GM19240 (cell line): ENCODE measurements at regions not wholly inside any gene's neighbourhood (a gene's known extent, or its start where the extent isn't known, plus 50 kb on each side); places are given as distances from the start of the nearest gene placed in this dataset.
"Not testable (repeated sequence)": the region's sequence is repeated elsewhere in the genome, so short reads cannot be mapped to it uniquely, and the experiment has no call there.

Experiments
- DNase-seq: peaks from one replicate; pipeline ENCODE4 v3.0.0; 2011; ENCODE audit warnings: low spot score; ENCODE audit not compliant: insufficient read length

DNA sequence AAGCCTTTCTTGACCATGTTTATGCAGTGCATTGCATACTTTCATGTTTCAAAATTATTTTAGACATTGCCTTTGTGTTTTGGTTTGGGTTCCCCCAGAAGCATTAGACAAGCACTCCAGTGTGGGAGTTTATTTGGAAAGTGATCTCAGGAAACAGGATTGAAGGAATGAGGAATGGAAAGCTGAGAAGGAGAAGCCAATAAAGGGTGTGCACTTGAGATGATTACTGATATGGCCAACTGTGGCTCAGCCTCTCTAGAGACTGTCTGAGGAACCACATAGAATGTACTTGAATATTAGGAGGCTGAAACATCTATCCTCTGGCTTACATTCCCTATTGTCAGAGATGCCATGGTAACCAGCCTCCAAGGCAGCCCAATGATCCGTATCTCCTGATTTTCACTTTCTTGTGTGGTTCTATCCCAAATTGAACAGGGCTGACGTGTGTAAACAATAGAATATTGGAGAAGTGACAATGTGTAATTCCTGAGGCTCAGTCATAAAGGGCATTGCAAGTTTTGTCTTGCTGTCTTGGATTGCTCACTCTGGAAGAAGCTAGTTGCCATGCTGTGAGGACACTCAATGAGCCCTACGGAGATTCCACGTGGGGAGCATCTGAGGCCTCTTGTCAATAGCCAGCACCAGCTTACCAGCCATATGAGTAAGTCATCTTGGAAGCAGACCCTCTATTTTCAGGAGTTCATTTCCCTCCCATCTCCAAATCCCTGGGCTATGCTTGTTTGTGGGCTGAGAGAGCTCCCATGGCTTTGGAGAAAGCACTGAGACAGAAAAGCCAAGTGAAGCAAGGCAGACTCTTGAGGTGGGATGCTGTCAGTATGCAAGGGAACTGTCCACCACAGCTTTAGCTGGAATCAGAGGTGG, 84.7 kb downstream of the SCN11A start:
- no peak for DNase-seq

DNA sequence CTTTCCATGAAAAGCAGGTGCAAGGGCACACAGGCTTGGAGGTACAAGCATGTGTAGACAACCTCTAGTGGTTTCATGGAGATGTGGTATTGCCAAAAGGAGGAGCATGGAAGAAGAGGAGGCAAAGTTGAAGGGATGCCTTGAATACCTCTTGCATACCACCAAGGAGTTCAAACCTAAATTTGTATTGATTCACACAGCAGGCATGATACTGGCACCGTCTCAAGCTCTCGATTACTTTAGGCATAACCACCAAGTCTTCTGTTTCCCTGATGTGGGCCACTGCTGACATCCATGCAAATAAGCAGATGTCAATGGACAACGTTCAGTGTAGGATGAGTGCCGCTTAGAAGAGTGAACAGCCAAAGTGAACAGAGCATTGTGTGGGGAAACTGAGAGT, 87.1 kb downstream of the SCN11A start:
- DNase-seq: no peak

DNA sequence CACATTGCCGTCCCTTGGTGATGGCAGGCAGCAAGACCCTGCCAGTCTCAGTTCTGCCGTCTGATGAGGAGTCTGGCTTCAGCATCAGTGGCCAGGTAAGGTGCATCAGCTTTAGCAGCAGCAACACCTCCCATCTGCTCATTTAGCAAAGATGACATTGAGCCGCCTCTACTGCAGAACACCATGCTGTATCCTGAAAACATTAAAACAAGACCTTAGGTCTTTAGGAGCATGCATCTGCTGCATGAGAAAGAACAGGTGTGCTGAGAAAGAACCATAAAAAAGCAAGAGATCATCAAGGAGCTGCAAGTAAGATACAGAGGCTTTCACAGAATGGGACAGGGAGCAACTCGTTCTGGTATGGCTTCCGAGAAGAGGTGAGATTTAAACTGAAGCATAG, 87.5 kb downstream of the SCN11A start:
- no peak for DNase-seq

DNA sequence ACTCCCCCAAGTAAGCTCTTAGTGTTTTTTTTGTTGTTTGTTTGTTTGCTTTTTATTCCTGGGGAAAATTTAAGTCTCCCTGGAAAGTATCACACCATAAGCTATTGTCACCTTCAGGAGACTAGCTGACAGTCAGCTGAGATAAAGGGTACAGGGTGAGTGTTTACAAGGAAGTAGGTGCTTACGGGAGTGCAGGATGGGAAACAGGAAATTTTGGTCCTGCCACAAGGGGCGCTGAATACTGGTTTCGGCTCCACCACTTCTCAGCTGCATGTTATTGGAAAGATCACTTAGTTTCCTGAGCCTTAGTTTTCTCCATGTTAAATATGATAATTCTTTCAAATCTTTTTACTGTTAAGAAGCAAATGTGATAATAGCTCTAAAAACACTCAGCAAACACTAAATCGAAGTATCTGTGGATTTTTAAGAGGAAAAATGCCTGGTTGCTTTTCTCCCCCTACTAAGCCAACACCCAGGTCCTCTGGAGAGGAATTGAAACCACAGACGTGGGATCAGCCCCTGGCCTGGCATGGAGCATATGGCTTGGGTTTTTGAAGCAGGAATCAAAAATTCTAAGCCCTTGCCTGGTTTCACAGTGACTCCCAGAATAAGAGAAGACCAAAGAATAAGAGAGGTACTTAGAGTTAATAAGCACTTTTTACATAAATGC, 90.7 kb downstream of the SCN11A start:
- no peak for DNase-seq

DNA sequence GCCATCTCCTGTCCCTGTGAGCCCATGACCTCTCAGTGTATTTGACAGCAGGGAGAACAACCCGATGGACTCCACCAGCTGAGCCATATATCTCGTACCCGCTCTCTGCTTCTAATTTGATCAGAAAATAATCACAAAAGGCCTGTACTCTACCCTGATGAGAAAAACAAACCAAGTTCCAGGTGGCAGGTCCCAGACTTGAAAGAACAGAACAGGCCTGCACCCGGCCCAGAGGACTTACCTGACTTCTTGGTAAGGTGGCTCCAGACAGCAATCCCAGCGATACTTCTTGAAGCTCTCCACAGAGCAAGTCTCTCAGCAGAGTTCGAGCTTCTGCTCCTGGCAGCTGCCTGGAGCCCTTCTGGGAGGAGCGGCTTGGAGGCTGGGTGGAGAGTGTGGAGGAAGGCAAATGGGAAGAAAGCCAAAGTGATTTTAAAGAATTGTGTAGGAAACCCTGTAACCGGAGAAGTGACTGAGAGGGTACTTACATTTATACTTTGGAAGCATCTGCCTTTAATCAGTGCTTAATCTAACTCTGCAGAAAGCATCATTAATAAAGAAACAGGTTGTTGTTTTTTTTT, 91.6 kb downstream of the SCN11A start:
- DNase-seq: no peak

DNA sequence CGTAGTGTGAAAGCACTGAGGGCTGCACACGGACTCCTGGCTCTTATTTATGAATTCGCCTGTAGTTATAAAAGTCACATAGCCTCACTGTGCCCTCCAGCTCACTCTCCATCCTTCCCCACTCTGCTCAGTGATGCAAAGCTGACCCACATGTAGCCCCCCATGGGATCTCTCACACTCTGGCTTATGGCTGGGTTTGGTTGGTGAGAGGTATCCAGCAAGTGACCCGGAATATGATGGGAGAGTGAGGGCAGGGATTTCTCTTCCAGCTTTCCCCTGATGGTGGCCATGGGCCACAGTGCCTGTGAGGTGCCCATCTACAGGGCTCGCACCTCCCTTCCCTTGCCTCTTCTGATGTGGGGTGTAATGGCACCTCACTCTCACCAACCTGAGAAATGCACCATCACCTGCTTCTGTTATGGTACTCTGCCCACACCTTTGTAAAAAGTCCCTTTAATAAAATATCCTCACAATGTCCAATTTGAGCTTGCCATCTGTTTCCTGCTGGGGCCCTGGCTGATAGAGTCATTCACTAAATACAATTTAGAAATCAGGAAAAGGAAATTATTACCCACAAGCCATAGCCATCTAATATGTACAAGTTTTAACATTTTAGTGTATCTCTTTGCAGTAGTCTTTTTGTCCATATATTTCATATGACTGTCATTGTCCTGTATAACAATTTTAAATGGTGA, 93.6 kb downstream of the SCN11A start:
- DNase-seq: no peak

DNA sequence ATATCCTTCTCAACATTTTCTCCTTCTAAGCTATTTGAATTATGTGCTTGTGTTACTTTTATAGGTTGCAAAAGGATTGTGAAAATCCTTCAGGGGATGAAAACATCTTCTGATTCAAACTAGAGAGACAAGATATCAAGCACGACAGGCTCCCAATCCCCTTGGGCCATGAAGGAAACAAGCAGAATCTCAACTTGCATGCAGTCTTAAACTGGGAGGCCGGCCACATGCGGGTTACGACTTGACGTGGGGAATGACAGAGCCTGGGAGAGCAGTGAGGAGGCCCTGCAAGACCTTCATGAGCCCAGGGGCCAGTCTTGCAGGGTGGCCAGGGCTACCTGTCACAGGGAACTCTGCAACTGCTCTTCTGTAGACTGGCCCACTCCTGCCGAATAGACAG, 94.4 kb downstream of the SCN11A start:
- no peak for DNase-seq

DNA sequence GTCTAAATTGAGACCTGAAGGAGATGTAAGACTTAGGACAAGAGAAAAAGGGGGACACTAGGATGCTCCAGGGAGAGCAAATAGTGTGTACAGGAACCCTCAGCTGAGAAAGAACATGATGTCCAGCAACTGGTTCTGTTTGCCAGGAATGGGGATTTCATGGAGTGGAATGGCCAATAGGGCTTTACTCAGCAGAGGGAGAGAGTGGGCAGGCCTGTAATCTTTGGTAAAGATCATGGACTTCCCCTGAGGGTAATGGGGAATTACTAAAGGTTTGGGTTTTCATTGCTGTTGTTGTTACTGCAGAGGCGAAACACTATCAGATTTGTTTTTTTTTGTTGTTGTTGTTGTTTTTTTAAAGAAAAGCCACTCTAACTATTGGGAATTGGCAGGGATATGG, 99.0 kb downstream of the SCN11A start:
- DNase-seq: no peak

DNA sequence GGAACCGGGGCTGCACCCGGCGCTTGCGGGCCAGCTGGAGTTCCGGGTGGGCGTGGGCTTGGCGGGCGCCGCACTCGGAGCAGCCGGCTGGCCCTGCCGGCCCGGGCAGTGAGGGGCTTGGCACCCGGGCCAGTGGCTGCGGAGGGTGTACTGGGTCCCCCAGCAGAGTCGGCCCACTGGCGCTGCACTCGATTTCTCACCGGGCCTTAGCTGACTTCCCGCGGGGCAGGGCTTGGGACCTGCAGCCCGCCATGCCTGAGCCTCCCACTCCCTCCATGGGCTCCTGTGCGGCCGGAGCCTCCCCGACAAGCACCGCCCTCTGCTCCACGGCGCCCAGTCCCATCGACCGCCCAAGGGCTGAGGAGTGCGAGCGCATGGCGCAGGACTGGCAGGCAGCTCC, 100.6 kb downstream of the SCN11A start:
- not testable (repeated sequence) for DNase-seq

DNA sequence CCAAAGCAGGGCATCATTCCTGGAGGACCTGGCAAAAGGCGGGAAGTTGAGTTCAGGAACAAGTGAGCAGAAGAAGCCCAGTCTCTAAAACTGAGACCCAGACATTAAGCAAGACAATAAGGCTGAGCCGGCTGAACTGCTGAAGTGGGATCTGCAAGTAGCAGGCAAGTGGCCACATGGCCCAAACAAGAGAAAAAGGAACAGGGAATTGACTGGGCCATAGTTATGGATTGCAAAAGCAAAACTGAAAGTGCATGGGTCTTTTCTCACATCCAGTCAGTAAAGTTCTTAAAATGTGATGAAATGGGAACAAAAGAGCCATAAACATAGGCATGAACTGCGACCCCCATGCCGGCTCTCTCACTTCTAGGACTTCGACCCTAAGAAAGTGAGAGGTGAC, 101.2 kb downstream of the SCN11A start:
- DNase-seq: no peak

DNA sequence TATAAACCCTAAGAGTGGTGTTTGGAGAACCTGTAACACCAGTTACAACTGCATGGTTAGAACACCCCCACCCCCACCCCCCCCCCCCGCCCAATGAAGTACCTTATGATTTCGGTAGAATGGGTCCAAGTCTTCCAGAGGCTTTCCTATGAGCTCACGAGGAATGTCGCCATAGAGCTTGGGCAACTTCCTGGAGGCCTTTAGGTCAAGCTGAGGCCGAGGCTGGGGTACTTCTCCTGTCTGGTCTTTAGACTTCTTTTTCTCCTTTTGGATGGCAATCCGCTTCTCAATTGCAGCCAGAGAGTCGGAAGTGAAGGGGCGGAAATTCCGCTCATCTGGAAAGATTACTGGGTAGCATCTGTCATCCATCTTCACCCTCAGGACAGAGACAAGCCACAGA, 101.8 kb downstream of the SCN11A start:
- no peak for DNase-seq

DNA sequence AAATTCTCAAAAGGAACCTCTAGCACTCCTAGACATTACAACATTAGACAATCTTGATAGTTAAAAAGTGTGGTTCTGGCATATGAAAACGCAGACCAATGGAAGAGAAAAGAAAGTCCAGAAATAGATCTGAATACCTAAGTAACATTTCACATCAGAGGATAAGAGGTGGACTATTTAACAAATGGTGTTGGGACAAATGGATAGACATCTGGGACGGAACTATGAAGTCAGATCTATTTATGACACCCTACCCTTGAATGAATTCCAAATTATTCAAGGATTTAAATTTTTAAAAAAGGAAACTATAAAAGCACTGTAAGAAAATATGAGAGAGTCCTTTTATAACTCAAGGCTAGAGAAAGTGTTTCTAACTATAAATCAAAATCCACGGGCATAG, 111.3 kb downstream of the SCN11A start:
- DNase-seq: no peak

DNA sequence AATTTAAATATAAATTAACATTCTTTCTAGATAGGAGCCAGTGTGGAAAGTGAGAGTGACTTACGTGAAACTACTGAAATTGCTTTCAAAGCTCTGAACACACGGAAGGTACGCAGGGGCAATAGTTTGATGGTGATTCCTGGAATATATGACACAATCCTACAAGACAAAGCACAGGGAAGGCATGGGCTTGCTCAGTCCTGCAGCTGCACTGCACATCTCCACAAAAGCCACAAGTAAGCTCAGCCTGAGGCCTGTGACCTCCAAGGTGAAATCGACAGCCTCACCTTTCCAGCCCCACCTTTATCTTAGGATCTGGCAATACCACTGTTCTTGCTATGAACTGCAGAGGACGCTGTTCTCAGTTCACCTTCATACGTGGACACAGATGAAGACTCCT, 109.3 kb upstream of the SCN10A start:
- DNase-seq: no peak

DNA sequence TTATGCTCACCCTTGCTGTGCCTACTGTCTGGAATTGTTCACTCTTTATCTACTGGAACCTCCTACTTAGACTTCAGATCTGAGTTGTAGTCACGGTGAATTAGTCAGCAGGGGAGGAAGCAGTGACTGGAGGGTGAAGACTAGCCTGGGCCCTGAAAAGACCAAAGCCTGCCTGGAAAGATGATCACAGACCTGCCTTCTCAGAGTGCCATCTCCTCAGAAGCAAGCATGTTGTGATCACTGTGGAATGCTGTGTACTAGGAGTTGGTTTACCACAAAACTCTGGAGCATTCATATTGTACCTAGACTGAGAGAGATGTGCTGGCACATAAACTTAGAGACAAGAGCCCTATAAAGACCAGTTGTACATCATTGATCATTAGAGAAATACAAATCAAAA, 100.7 kb upstream of the SCN10A start:
- no peak for DNase-seq

DNA sequence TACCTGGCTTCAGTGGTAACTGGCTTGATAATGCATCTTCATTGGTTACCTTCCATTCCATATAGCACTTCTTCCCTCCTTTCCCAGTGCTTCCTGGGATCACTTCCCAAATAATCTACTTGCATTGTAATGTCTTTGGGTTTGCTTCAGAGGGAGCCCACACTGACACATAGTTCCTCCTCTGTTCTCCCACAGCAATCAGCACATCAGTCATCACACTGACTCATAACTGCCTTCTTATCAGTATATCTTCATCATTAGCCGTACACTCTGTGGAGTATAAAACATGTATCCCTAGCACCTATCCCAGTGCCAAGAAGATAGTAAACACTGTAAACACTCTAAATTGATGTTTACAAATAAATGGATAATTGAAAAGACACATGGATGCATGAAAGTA, 91.4 kb upstream of the SCN10A start:
- no peak for DNase-seq

DNA sequence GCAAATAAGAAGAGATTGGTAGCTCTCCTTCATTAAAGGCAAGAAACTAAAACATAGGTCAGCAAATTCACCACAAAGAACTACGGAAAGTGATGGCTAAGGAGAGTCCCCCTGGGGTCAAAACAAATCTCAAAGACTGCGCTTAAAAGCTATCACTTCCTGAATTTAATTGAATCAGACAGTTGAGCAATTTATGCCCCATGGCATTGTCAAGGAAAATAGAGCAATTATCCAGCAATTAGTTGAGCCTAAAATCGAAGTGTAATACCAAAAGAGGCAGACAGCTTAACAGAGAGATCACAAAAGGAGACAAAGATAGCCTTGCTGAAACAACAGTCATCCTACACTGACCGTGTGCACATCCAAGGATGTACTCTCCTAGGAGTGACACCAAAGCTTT, 74.4 kb upstream of the SCN10A start:
- no peak for DNase-seq

DNA sequence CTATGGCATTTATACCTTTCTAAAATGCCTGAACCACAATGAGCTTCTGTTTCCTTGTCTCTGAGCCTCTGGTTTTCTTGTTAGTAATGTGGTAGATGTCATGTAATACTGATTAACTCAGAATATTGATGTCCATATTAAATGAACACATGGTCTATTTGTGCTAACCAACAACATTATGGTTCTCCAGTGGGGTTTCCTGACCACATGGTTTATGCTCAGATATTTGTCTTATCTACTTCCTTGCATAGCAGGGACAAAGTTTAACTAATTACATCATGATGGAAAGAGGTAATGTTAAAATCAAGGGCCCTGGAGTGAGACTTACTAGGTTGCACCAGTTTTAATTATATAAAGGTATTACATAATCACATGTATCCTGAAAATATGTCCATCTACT, 62.6 kb upstream of the SCN10A start:
- no peak for DNase-seq
